Loucy (cell line): ENCODE measurements at regions not wholly inside any gene's neighbourhood (a gene's known extent, or its start where the extent isn't known, plus 50 kb on each side); places are given as distances from the start of the nearest gene placed in this dataset.
"Not testable (repeated sequence)": the region's sequence is repeated elsewhere in the genome, so short reads cannot be mapped to it uniquely, and the experiment has no call there.

ENCODE experiments used
- CTCF ChIP-seq: fragments of 200-600 bp; sonication (generic); conservative IDR thresholded peaks from 2 replicates; pipeline ENCODE4 v1.5.1; 2014; ENCODE audit warnings: mild to moderate bottlenecking, antibody characterized with exemption, low read length
- EZH2phosphoT487 ChIP-seq: fragments of 200-600 bp; IDR thresholded peaks from 2 replicates; pipeline ENCODE4 v1.6.1; 2018; ENCODE audit warnings: antibody characterized with exemption, mild to moderate bottlenecking, moderate library complexity, borderline replicate concordance

GRCh38 chr13:99101831-99102230, 98.8 kb upstream of the UBAC2 start:
- not testable (repeated sequence) for TF ChIP-seq CTCF, EZH2phosphoT487
